Trophoblast cell (in vitro differentiated cells and primary cell): ENCODE measurements at regions not wholly inside any gene's neighbourhood (a gene's known extent, or its start where the extent isn't known, plus 50 kb on each side); places are given as distances from the start of the nearest gene placed in this dataset.

Experiments used
- DNase-seq, 2 donors: peaks; one replicate each; pipeline ENCODE4 v3.0.0-alpha.2; 2016
- H2AFZ ChIP-seq: 2 replicates; pipeline ENCODE4 v1.6.1; 2013; ENCODE audit warnings: low read length, moderate library complexity, mild to moderate bottlenecking; ENCODE audit not compliant: insufficient read depth, poor library complexity
- H2AK5ac ChIP-seq: 2 replicates; pipeline ENCODE4 v1.6.1; 2013; ENCODE audit warnings: mild to moderate bottlenecking, low read length
- H2BK120ac ChIP-seq: 2 replicates; pipeline ENCODE4 v1.6.1; 2013; ENCODE audit warnings: low read length, mild to moderate bottlenecking, moderate library complexity; ENCODE audit not compliant: insufficient read depth, poor library complexity
- H2BK12ac ChIP-seq: 2 replicates; pipeline ENCODE4 v1.6.1; 2013; ENCODE audit warnings: mild to moderate bottlenecking, low read length, moderate library complexity
- H2BK5ac ChIP-seq: 2 replicates; pipeline ENCODE4 v1.6.1; 2013; ENCODE audit warnings: low read length, low read depth, moderate library complexity, mild to moderate bottlenecking; ENCODE audit not compliant: poor library complexity
- H3K14ac ChIP-seq: 2 replicates; pipeline ENCODE4 v1.6.1; 2013; ENCODE audit warnings: mild to moderate bottlenecking, low read length
- H3K18ac ChIP-seq: 2 replicates; pipeline ENCODE4 v1.6.1; 2013; ENCODE audit warnings: mild to moderate bottlenecking, low read length
- H3K23ac ChIP-seq: 2 replicates; pipeline ENCODE4 v1.6.1; 2013; ENCODE audit warnings: low read length
- H3K27ac ChIP-seq: 2 replicates; pipeline ENCODE4 v1.5.1; 2013; ENCODE audit warnings: low read depth, mild to moderate bottlenecking, inconsistent platforms, low read length, moderate library complexity
- H3K27me3 ChIP-seq: 2 replicates; pipeline ENCODE4 v1.6.1; 2013; ENCODE audit warnings: inconsistent platforms, mild to moderate bottlenecking, low read length, moderate library complexity; ENCODE audit not compliant: insufficient read depth
- H3K36me3 ChIP-seq, 2 experiments: 1 replicate in 1 of 2; 2 replicates in 1 of 2; pipeline ENCODE4 v1.6.1; 2013; ENCODE audit warnings: low read length in 2 of 2, mild to moderate bottlenecking in 2 of 2, moderate library complexity in 1 of 2; ENCODE audit not compliant: insufficient read depth in 2 of 2, control insufficient read depth in 1 of 2
- H3K4ac ChIP-seq: 2 replicates; pipeline ENCODE4 v1.6.1; 2013; ENCODE audit warnings: low read depth, mild to moderate bottlenecking, low read length, moderate library complexity
- H3K4me1 ChIP-seq, 2 experiments: 1 replicate in 1 of 2; 2 replicates in 1 of 2; pipeline ENCODE4 v1.6.1; 2013; ENCODE audit warnings: low read length in 2 of 2, mild to moderate bottlenecking in 2 of 2, moderate library complexity in 1 of 2; ENCODE audit not compliant: insufficient read depth in 2 of 2, control insufficient read depth in 1 of 2
- H3K4me2 ChIP-seq: 2 replicates; pipeline ENCODE4 v1.6.1; 2013; ENCODE audit warnings: inconsistent platforms, mild to moderate bottlenecking, low read length, moderate library complexity
- H3K4me3 ChIP-seq: 2 replicates; pipeline ENCODE4 v1.5.1; 2013; ENCODE audit warnings: mild to moderate bottlenecking, low read depth, low read length, inconsistent platforms
- H3K79me1 ChIP-seq: one replicate; pipeline ENCODE4 v1.6.1; 2013; ENCODE audit warnings: low read length
- H3K79me2 ChIP-seq: 2 replicates; pipeline ENCODE4 v1.6.1; 2013; ENCODE audit warnings: low read length, mild to moderate bottlenecking; ENCODE audit not compliant: control insufficient read depth, insufficient read depth, poor library complexity
- H3K9ac ChIP-seq: 2 replicates; pipeline ENCODE4 v1.6.1; 2013; ENCODE audit warnings: mild to moderate bottlenecking, low read length
- H3K9me3 ChIP-seq: 2 replicates; pipeline ENCODE4 v1.6.1; 2013; ENCODE audit warnings: low read depth, mild to moderate bottlenecking, control low read depth, inconsistent platforms, low read length; ENCODE audit not compliant: insufficient read depth
- H4K12ac ChIP-seq: 2 replicates; pipeline ENCODE4 v1.6.1; 2013; ENCODE audit warnings: low read depth, mild to moderate bottlenecking, low read length, moderate library complexity
- H4K8ac ChIP-seq: 2 replicates; pipeline ENCODE4 v1.6.1; 2013; ENCODE audit warnings: low read depth, mild to moderate bottlenecking, low read length, moderate library complexity
- H4K91ac ChIP-seq: one replicate; pipeline ENCODE4 v1.6.1; 2013; ENCODE audit warnings: low read depth, mild to moderate bottlenecking, low read length, moderate library complexity
- WGBS: extraction: QIAGEN DNeasy Blood & Tissue Kit; methylation state at CpG from one replicate; pipeline ENCODE4 v1.1.7; 2013; ENCODE audit warnings: missing lambda C conversion rate; ENCODE audit not compliant: insufficient read length, insufficient coverage; ENCODE audit errors: extremely low coverage; 5-methylcytosine and 5-hydroxymethylcytosine counted together

GRCh38 chr2:59012971-59013370 lies 771.8 kb upstream of the FANCL start:
- Histone ChIP-seq H3K4me3 (no peak overlapping the region), H4K12ac (no peak overlapping the region), H3K27ac (no peak overlapping the region), H3K27me3 (no peaks in the 10 kb centered on the region), H2AK5ac (no peak overlapping the region), H3K4ac (no peak overlapping the region), H3K9me3 (peaks cover 2% of the 10 kb centered on the region), H3K36me3 (no peaks in the 10 kb centered on the region), H3K14ac (no peak overlapping the region), H3K79me2 (no peaks in the 10 kb centered on the region), H4K91ac (no peak overlapping the region), H3K18ac (no peak overlapping the region), H3K9ac (no peak overlapping the region), H3K23ac (no peak overlapping the region), H4K8ac (no peak overlapping the region), H3K79me1 (no peaks in the 10 kb centered on the region), H2BK120ac (no peak overlapping the region), H2BK5ac (no peak overlapping the region), H3K4me2 (no peak overlapping the region), H2AFZ (no peak overlapping the region), H3K4me1 (no peaks in the 10 kb centered on the region), H2BK12ac (no peak overlapping the region)
- no peak for DNase-seq
- WGBS: no CpG with 5 or more reads among the region's 1 CpG

GRCh38 chr2:59012234-59012633 lies 771.1 kb upstream of the FANCL start:
- WGBS: no CpG with 5 or more reads among the region's 5 CpGs
- no peaks in the 10 kb centered on the region for H3K79me1 ChIP-seq
- H3K36me3 ChIP-seq: no peaks in the 10 kb centered on the region
- no peak overlapping the region for H3K14ac ChIP-seq
- H4K91ac ChIP-seq: no peak overlapping the region
- no peak overlapping the region for H2BK120ac ChIP-seq
- no peak overlapping the region for H3K23ac ChIP-seq
- H3K79me2 ChIP-seq: no peaks in the 10 kb centered on the region
- DNase-seq: no peak
- no peaks in the 10 kb centered on the region for H3K4me1 ChIP-seq
- H3K4ac ChIP-seq: no peak overlapping the region
- no peak overlapping the region for H3K4me2 ChIP-seq
- no peak overlapping the region for H2AK5ac ChIP-seq
- H3K9me3 ChIP-seq: peaks cover 2% of the 10 kb centered on the region
- no peak overlapping the region for H3K18ac ChIP-seq
- no peak overlapping the region for H3K9ac ChIP-seq
- H2BK5ac ChIP-seq: no peak overlapping the region
- H3K27me3 ChIP-seq: no peaks in the 10 kb centered on the region
- no peak overlapping the region for H2BK12ac ChIP-seq
- H3K27ac ChIP-seq: no peak overlapping the region
- no peak overlapping the region for H3K4me3 ChIP-seq
- H4K12ac ChIP-seq: no peak overlapping the region
- no peak overlapping the region for H4K8ac ChIP-seq
- no peak overlapping the region for H2AFZ ChIP-seq

- Histone ChIP-seq H4K8ac (no peak overlapping the region), H3K9ac (no peak overlapping the region), H3K27ac (no peak overlapping the region), H4K91ac (no peak overlapping the region), H3K18ac (no peak overlapping the region), H4K12ac (no peak overlapping the region), H2AFZ (no peak overlapping the region), H3K4ac (no peak overlapping the region), H3K23ac (no peak overlapping the region), H3K27me3 (no peaks in the 10 kb centered on the region), H3K79me2 (no peaks in the 10 kb centered on the region), H2AK5ac (no peak overlapping the region), H2BK120ac (no peak overlapping the region), H3K9me3 (no peaks in the 10 kb centered on the region), H2BK5ac (no peak overlapping the region), H2BK12ac (no peak overlapping the region), H3K36me3 (no peaks in the 10 kb centered on the region), H3K14ac (no peak overlapping the region), H3K4me3 (no peak overlapping the region), H3K4me2 (no peak overlapping the region), H3K79me1 (no peaks in the 10 kb centered on the region), H3K4me1 (no peaks in the 10 kb centered on the region)
- DNase-seq: no peak
These were observed 767.8 kb upstream of the FANCL start for GRCh38 chr2:59008950-59009349.

- H2BK120ac ChIP-seq: no peak overlapping the region
- H4K12ac ChIP-seq: no peak overlapping the region
- H4K91ac ChIP-seq: no peak overlapping the region
- H3K4ac ChIP-seq: no peak overlapping the region
- H3K79me2 ChIP-seq: no peaks in the 10 kb centered on the region
- H3K4me1 ChIP-seq: no peaks in the 10 kb centered on the region
- no peak overlapping the region for H3K4me2 ChIP-seq
- H2AFZ ChIP-seq: no peak overlapping the region
- H4K8ac ChIP-seq: no peak overlapping the region
- H3K79me1 ChIP-seq: no peaks in the 10 kb centered on the region
- no peaks in the 10 kb centered on the region for H3K27me3 ChIP-seq
- no peak overlapping the region for H3K23ac ChIP-seq
- no peak overlapping the region for H3K18ac ChIP-seq
- no peak overlapping the region for H2BK5ac ChIP-seq
- DNase-seq: no peak
- no peaks in the 10 kb centered on the region for H3K36me3 ChIP-seq
- H3K27ac ChIP-seq: no peak overlapping the region
- H3K14ac ChIP-seq: no peak overlapping the region
- H2AK5ac ChIP-seq: no peak overlapping the region
- no peak overlapping the region for H3K4me3 ChIP-seq
- no CpG with 5 or more reads among the region's 5 CpGs for WGBS
- no peaks in the 10 kb centered on the region for H3K9me3 ChIP-seq
- H3K9ac ChIP-seq: no peak overlapping the region
- H2BK12ac ChIP-seq: no peak overlapping the region
These were observed 764.9 kb upstream of the FANCL start for GRCh38 chr2:59005836-59006615.
